Tibial nerve (tissue), 4 donors: ENCODE measurements at regions not wholly inside any gene's neighbourhood (a gene's known extent, or its start where the extent isn't known, plus 50 kb on each side); places are given as distances from the start of the nearest gene placed in this dataset.

ENCODE experiments used
- DNase-seq, 2 donors: peaks; one replicate each; pipeline ENCODE4 v3.0.0-alpha.2; 2019; ENCODE audit warnings: low spot score in 2 of 2
- H3K27ac ChIP-seq, 4 donors: fragments of 200-600 bp; sonication (generic) in 3 of 4; one replicate each; pipeline ENCODE4 v1.5.1; 2017 to 2019; ENCODE audit warnings: mild to moderate bottlenecking in 1 of 4
- H3K27me3 ChIP-seq, 2 donors: fragments of 200-600 bp; sonication (generic) in 1 of 2; one replicate each; pipeline versions ENCODE4 v1.5.1 to v1.6.0; 2017 to 2019
- H3K36me3 ChIP-seq, 3 donors: fragments of 200-600 bp; sonication (generic); one replicate each; pipeline ENCODE4 v1.5.1; 2018 to 2019
- H3K4me1 ChIP-seq, 4 donors: fragments of 200-600 bp; sonication (generic) in 3 of 4; one replicate each; pipeline ENCODE4 v1.5.1; 2017 to 2019
- H3K4me3 ChIP-seq, 4 donors: fragments of 200-600 bp; sonication (generic) in 3 of 4; one replicate each; pipeline ENCODE4 v1.5.1; 2017 to 2019; ENCODE audit warnings: mild to moderate bottlenecking in 1 of 4, moderate library complexity in 1 of 4
- H3K9me3 ChIP-seq, 4 donors: fragments of 200-600 bp; sonication (generic) in 3 of 4; one replicate each; pipeline ENCODE4 v1.5.1; 2017 to 2019
- EP300 ChIP-seq, 2 donors: sonication (generic); formaldehyde crosslinking; IDR thresholded peaks; one replicate each; pipeline ENCODE4 v1.6.1; 2017; ENCODE audit warnings: antibody characterized with exemption in 2 of 2, mild to moderate bottlenecking in 1 of 2
- POLR2A ChIP-seq, 2 donors: fragments of 450-650 bp; IDR thresholded peaks; one replicate each; pipeline ENCODE4 v1.6.1; 2017; ENCODE audit warnings: antibody characterized with exemption in 2 of 2, mild to moderate bottlenecking in 2 of 2, moderate library complexity in 2 of 2
- WGBS, 2 donors: methylation state at CpG; one replicate each; pipeline ENCODE4 v1.1.5; 2018; 5-methylcytosine and 5-hydroxymethylcytosine counted together
- TF ChIP-seq, protein P1 (sequence below), 5 experiments: fragments of 200-600 bp in 3 of 5; fragments of 450-650 bp in 2 of 5; sonication (generic) in 3 of 5; IDR thresholded peaks; one replicate each; pipeline ENCODE4 v1.5.1; 2016 to 2019; ENCODE audit warnings: antibody characterized with exemption in 5 of 5, mild to moderate bottlenecking in 3 of 5, moderate library complexity in 2 of 5

GRCh38 chr6:153725456-153725855 is 313.6 kb upstream of the OPRM1 start:
- Histone ChIP-seq H3K4me1 (no peaks in the 10 kb centered on the region), H3K4me3 (no peak overlapping the region), H3K9me3 (no peaks in the 10 kb centered on the region), H3K27ac (no peak overlapping the region), H3K36me3 (no peaks in the 10 kb centered on the region), H3K27me3 (no peaks in the 10 kb centered on the region)
- WGBS, 2 donors = 23 to 41% methylated on average over 3 of the region's 3 CpGs
- DNase-seq = no peak
- TF ChIP-seq EP300 (IDR thresholded peaks at IDR 0.05) (no peak), POLR2A (IDR thresholded peaks at IDR 0.05) (no peak)
- TF ChIP-seq, protein P1, sequence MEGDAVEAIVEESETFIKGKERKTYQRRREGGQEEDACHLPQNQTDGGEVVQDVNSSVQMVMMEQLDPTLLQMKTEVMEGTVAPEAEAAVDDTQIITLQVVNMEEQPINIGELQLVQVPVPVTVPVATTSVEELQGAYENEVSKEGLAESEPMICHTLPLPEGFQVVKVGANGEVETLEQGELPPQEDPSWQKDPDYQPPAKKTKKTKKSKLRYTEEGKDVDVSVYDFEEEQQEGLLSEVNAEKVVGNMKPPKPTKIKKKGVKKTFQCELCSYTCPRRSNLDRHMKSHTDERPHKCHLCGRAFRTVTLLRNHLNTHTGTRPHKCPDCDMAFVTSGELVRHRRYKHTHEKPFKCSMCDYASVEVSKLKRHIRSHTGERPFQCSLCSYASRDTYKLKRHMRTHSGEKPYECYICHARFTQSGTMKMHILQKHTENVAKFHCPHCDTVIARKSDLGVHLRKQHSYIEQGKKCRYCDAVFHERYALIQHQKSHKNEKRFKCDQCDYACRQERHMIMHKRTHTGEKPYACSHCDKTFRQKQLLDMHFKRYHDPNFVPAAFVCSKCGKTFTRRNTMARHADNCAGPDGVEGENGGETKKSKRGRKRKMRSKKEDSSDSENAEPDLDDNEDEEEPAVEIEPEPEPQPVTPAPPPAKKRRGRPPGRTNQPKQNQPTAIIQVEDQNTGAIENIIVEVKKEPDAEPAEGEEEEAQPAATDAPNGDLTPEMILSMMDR (IDR thresholded peaks at IDR 0.05) = no peak

DNA sequence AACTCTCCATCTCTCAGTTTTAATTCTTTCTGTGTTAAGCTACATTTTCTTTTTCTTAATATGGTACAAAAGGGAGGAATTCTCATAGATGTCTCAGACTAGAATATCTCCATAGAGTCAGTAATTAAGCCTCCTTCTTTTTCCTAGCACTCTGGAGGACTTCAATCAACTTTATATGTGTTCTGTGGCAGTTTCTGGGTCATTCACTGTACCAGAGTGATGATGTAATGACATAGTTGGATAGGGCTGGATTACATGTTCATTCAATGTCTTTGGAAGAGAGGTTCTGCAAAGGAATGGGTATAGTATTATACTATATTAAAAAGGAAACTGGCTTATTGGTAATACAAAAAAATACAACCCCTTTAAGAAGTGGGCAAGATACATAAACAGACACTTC is 318.3 kb upstream of the OPRM1 start:
- no peaks in the 10 kb centered on the region for H3K4me1 ChIP-seq
- H3K9me3 ChIP-seq = no peaks in the 10 kb centered on the region
- no peaks in the 10 kb centered on the region for H3K36me3 ChIP-seq
- DNase-seq = no peak
- TF ChIP-seq, protein P1 (IDR thresholded peaks at IDR 0.05) = no peak
- TF ChIP-seq EP300 (IDR thresholded peaks at IDR 0.05) (no peak), POLR2A (IDR thresholded peaks at IDR 0.05) (no peak)
- H3K27me3 ChIP-seq = no peaks in the 10 kb centered on the region
- no peak overlapping the region for H3K27ac ChIP-seq
- H3K4me3 ChIP-seq = no peak overlapping the region

- TF ChIP-seq POLR2A (IDR thresholded peaks at IDR 0.05) (no peak), EP300 (IDR thresholded peaks at IDR 0.05) (no peak)
- TF ChIP-seq, protein P1 (IDR thresholded peaks at IDR 0.05) = no peak
- no peaks in the 10 kb centered on the region for H3K27me3 ChIP-seq
- H3K4me3 ChIP-seq = no peak overlapping the region
- H3K4me1 ChIP-seq = no peaks in the 10 kb centered on the region
- no peaks in the 10 kb centered on the region for H3K36me3 ChIP-seq
- no peak overlapping the region for H3K27ac ChIP-seq
- DNase-seq = no peak
- H3K9me3 ChIP-seq = peaks cover 0 to 13% (median 0%) of the 10 kb centered on the region in 4 donors
Measured at GRCh38 chr6:153705429-153705828, 333.6 kb upstream of the OPRM1 start.

DNA sequence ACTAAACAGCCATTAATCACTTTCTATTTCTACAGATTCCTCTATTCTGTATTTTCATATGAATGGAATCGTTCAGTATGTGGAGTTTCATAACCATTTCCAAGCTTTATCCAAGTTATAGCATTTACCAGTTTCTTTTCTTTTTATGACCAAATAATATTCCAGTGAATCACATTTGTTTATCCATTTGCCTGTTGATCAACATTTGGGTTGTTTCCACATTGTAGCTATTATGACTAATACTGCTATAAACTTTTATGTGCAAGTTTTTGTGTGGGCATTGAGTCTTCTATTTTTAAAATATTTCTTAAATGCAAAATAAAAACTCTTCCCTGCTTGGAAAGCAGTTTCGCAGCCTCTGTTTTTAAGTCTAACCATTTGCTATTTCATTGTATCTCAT is 336.4 kb upstream of the OPRM1 start:
- Histone ChIP-seq H3K4me3 (no peak overlapping the region), H3K36me3 (no peaks in the 10 kb centered on the region), H3K4me1 (no peaks in the 10 kb centered on the region), H3K27ac (no peak overlapping the region), H3K9me3 (peaks cover 0 to 16% (median 0%) of the 10 kb centered on the region in 4 donors), H3K27me3 (no peaks in the 10 kb centered on the region)
- TF ChIP-seq EP300 (IDR thresholded peaks at IDR 0.05) (no peak), POLR2A (IDR thresholded peaks at IDR 0.05) (no peak)
- TF ChIP-seq, protein P1 (IDR thresholded peaks at IDR 0.05) = no peak
- WGBS, 2 donors = 60 to 61% methylated on average over 2 of the region's 2 CpGs
- no peak for DNase-seq

- WGBS, 2 donors = 85 to 89% methylated on average over 2 of the region's 2 CpGs
- TF ChIP-seq EP300 (IDR thresholded peaks at IDR 0.05) (no peak), POLR2A (IDR thresholded peaks at IDR 0.05) (no peak)
- TF ChIP-seq, protein P1 (IDR thresholded peaks at IDR 0.05) = no peak
- no peak for DNase-seq
Measured at GRCh38 chr6:153698637-153699036, 340.4 kb upstream of the OPRM1 start.

More at GRCh38 chr6:153698637-153699036, 340.4 kb upstream of the OPRM1 start:
- Histone ChIP-seq H3K4me1 (no peaks in the 10 kb centered on the region), H3K27me3 (no peaks in the 10 kb centered on the region), H3K36me3 (no peaks in the 10 kb centered on the region), H3K9me3 (peaks cover 0 to 3% (median 0%) of the 10 kb centered on the region in 4 donors), H3K27ac (no peak overlapping the region), H3K4me3 (no peak overlapping the region)
